Loucy (cell line): ENCODE measurements at regions not wholly inside any gene's neighbourhood (a gene's known extent, or its start where the extent isn't known, plus 50 kb on each side); places are given as distances from the start of the nearest gene placed in this dataset.

Source experiments
- H2AFZ ChIP-seq: fragments of 200-600 bp; sonication (generic); 2 replicates; pipeline ENCODE4 v1.6.0; 2016; ENCODE audit warnings: antibody characterized with exemption, mild to moderate bottlenecking, low read length, moderate library complexity
- H3F3A ChIP-seq: fragments of 200-600 bp; 2 replicates; pipeline ENCODE4 v1.6.0; 2016; ENCODE audit warnings: antibody characterized with exemption, low read depth, mild to moderate bottlenecking
- H3K27me3 ChIP-seq: fragments of 200-600 bp; sonication (generic); 2 replicates; pipeline ENCODE4 v1.6.1; 2014; ENCODE audit warnings: low read length, mild to moderate bottlenecking; ENCODE audit not compliant: insufficient read depth, poor library complexity, severe bottlenecking
- H3K36me3 ChIP-seq: fragments of 200-600 bp; sonication (generic); 2 replicates; pipeline ENCODE4 v1.6.1; 2016; ENCODE audit warnings: low read length; ENCODE audit not compliant: insufficient read depth
- H3K4me1 ChIP-seq: fragments of 200-600 bp; sonication (generic); 2 replicates; pipeline ENCODE4 v1.5.1; 2014; ENCODE audit warnings: low read length, mild to moderate bottlenecking; ENCODE audit not compliant: insufficient read depth, poor library complexity, severe bottlenecking
- H3K4me2 ChIP-seq: fragments of 200-600 bp; sonication (generic); 2 replicates; pipeline ENCODE4 v1.6.0; 2014; ENCODE audit warnings: antibody characterized with exemption, low read length, low read depth, mild to moderate bottlenecking; ENCODE audit not compliant: poor library complexity, severe bottlenecking
- H3K4me3 ChIP-seq: fragments of 200-600 bp; sonication (generic); 2 replicates; pipeline ENCODE4 v1.5.1; 2014; ENCODE audit warnings: low read length, mild to moderate bottlenecking, mixed read lengths; ENCODE audit not compliant: poor library complexity, severe bottlenecking
- H3K79me2 ChIP-seq: fragments of 200-600 bp; sonication (generic); 2 replicates; pipeline ENCODE4 v1.6.1; 2014; ENCODE audit warnings: low read length; ENCODE audit not compliant: insufficient read depth
- H3K9ac ChIP-seq: fragments of 200-600 bp; sonication (generic); 2 replicates; pipeline ENCODE4 v1.6.0; 2014; ENCODE audit warnings: mild to moderate bottlenecking, low read depth, low read length, moderate library complexity; ENCODE audit not compliant: poor library complexity, severe bottlenecking
- H3K9me2 ChIP-seq: fragments of 200-600 bp; sonication (generic); replicated peaks from 2 replicates; pipeline ENCODE4 v1.6.1; 2016; ENCODE audit warnings: low read depth, low read length, mixed read lengths
- H3K9me3 ChIP-seq: fragments of 200-600 bp; sonication (generic); 2 replicates; pipeline ENCODE4 v1.6.1; 2014; ENCODE audit warnings: mild to moderate bottlenecking, antibody characterized with exemption, low read length, low read depth; ENCODE audit not compliant: insufficient read depth
- H4K20me1 ChIP-seq: fragments of 200-600 bp; sonication (generic); 2 replicates; pipeline ENCODE4 v1.6.0; 2014; ENCODE audit warnings: antibody characterized with exemption, low read length, mild to moderate bottlenecking; ENCODE audit not compliant: insufficient read depth, poor library complexity, severe bottlenecking
- CTCF ChIP-seq: fragments of 200-600 bp; sonication (generic); conservative IDR thresholded peaks from 2 replicates; pipeline ENCODE4 v1.5.1; 2014; ENCODE audit warnings: mild to moderate bottlenecking, antibody characterized with exemption, low read length
- EZH2phosphoT487 ChIP-seq: fragments of 200-600 bp; IDR thresholded peaks from 2 replicates; pipeline ENCODE4 v1.6.1; 2018; ENCODE audit warnings: antibody characterized with exemption, mild to moderate bottlenecking, moderate library complexity, borderline replicate concordance

DNA sequence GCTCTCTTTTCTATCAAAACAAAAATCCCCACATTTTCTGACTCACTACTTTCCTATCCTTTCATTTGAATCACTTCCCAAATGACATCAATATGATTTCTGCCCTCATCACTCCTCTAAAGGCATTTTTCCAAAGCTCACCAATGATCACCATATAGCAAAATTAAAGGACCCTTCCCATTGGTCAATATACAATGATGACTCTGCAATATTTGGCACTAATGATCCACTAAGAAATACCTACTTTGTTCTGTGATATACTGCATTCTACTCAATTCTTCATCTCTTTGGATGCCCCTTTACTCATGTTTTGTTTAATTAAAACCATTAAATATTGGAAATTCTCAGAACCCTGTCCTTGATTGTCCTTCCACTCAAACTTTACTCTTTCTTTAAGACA is 200.3 kb upstream of the PTCHD4 start:
- Histone ChIP-seq H3K9ac (no peak overlapping the region), H2AFZ (no peak overlapping the region), H3K36me3 (no peaks in the 10 kb centered on the region), H3K9me3 (no peaks in the 10 kb centered on the region), H3K79me2 (no peaks in the 10 kb centered on the region), H3K9me2 (no peaks in the 10 kb centered on the region), H3K4me1 (no peaks in the 10 kb centered on the region), H3K27me3 (no peaks in the 10 kb centered on the region), H4K20me1 (no peaks in the 10 kb centered on the region), H3F3A (no peaks in the 10 kb centered on the region), H3K4me2 (no peak overlapping the region), H3K4me3 (no peak overlapping the region)
- TF ChIP-seq CTCF (no peak), EZH2phosphoT487 (no peak)

DNA sequence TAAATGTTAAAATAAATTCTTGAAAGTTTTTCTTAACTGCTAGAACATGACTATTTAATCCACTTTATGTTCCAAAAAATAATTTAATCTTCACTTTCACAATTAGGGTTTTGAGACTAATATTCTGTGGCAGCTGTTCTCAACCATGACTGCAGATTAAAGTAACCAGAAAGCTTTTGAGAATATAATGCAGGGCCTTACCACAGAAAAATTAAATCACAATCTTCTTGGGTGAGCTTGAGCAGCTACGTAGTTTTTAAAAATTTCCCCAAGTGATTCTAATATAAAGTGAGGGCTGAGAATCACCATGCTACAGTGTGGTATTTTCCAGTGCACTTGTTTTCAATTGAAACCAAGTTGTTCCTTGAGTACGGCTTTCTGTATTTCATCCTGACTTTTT is 196.6 kb upstream of the PTCHD4 start:
- Histone ChIP-seq H3K9ac (no peak overlapping the region), H3K4me3 (no peak overlapping the region), H3K4me2 (no peak overlapping the region), H4K20me1 (no peaks in the 10 kb centered on the region), H3K9me2 (no peaks in the 10 kb centered on the region), H3K9me3 (no peaks in the 10 kb centered on the region), H3K4me1 (no peaks in the 10 kb centered on the region), H2AFZ (no peak overlapping the region), H3K36me3 (no peaks in the 10 kb centered on the region), H3F3A (no peaks in the 10 kb centered on the region), H3K27me3 (no peaks in the 10 kb centered on the region), H3K79me2 (no peaks in the 10 kb centered on the region)
- TF ChIP-seq EZH2phosphoT487, result no peak
- no peak for TF ChIP-seq CTCF

- no peaks in the 10 kb centered on the region for H3K27me3 ChIP-seq
- no peak overlapping the region for H3K9ac ChIP-seq
- H3F3A ChIP-seq, result no peaks in the 10 kb centered on the region
- H3K36me3 ChIP-seq, result no peaks in the 10 kb centered on the region
- H3K9me2 ChIP-seq, result no peaks in the 10 kb centered on the region
- H3K4me1 ChIP-seq, result no peaks in the 10 kb centered on the region
- no peaks in the 10 kb centered on the region for H3K9me3 ChIP-seq
- H4K20me1 ChIP-seq, result no peaks in the 10 kb centered on the region
- no peak overlapping the region for H3K4me3 ChIP-seq
- H3K79me2 ChIP-seq, result no peaks in the 10 kb centered on the region
- TF ChIP-seq CTCF (no peak), EZH2phosphoT487 (no peak)
- H3K4me2 ChIP-seq, result no peak overlapping the region
- no peak overlapping the region for H2AFZ ChIP-seq
These were observed 179.6 kb upstream of the PTCHD4 start for GRCh38 chr6:48290595-48290994.
